Tibial nerve (tissue), 4 donors: ENCODE measurements at regions not wholly inside any gene's neighbourhood (a gene's known extent, or its start where the extent isn't known, plus 50 kb on each side); places are given as distances from the start of the nearest gene placed in this dataset.
"Not testable (repeated sequence)": the region's sequence is repeated elsewhere in the genome, so short reads cannot be mapped to it uniquely, and the experiment has no call there.

Experiments
- DNase-seq, 2 donors: peaks; one replicate each; pipeline ENCODE4 v3.0.0-alpha.2; 2019; ENCODE audit warnings: low spot score in 2 of 2
- H3K27ac ChIP-seq, 4 donors: fragments of 200-600 bp; sonication (generic) in 3 of 4; one replicate each; pipeline ENCODE4 v1.5.1; 2017 to 2019; ENCODE audit warnings: mild to moderate bottlenecking in 1 of 4
- H3K27me3 ChIP-seq, 2 donors: fragments of 200-600 bp; sonication (generic) in 1 of 2; one replicate each; pipeline versions ENCODE4 v1.5.1 to v1.6.0; 2017 to 2019
- H3K36me3 ChIP-seq, 3 donors: fragments of 200-600 bp; sonication (generic); one replicate each; pipeline ENCODE4 v1.5.1; 2018 to 2019
- H3K4me1 ChIP-seq, 4 donors: fragments of 200-600 bp; sonication (generic) in 3 of 4; one replicate each; pipeline ENCODE4 v1.5.1; 2017 to 2019
- H3K4me3 ChIP-seq, 4 donors: fragments of 200-600 bp; sonication (generic) in 3 of 4; one replicate each; pipeline ENCODE4 v1.5.1; 2017 to 2019; ENCODE audit warnings: mild to moderate bottlenecking in 1 of 4, moderate library complexity in 1 of 4
- H3K9me3 ChIP-seq, 4 donors: fragments of 200-600 bp; sonication (generic) in 3 of 4; one replicate each; pipeline ENCODE4 v1.5.1; 2017 to 2019
- CTCF ChIP-seq, 5 experiments: fragments of 200-600 bp in 3 of 5; fragments of 450-650 bp in 2 of 5; sonication (generic) in 3 of 5; IDR thresholded peaks; one replicate each; pipeline ENCODE4 v1.5.1; 2016 to 2019; ENCODE audit warnings: antibody characterized with exemption in 5 of 5, mild to moderate bottlenecking in 3 of 5, moderate library complexity in 2 of 5
- EP300 ChIP-seq, 2 donors: sonication (generic); formaldehyde crosslinking; IDR thresholded peaks; one replicate each; pipeline ENCODE4 v1.6.1; 2017; ENCODE audit warnings: antibody characterized with exemption in 2 of 2, mild to moderate bottlenecking in 1 of 2
- POLR2A ChIP-seq, 2 donors: fragments of 450-650 bp; IDR thresholded peaks; one replicate each; pipeline ENCODE4 v1.6.1; 2017; ENCODE audit warnings: antibody characterized with exemption in 2 of 2, mild to moderate bottlenecking in 2 of 2, moderate library complexity in 2 of 2
- WGBS, 2 donors: methylation state at CpG; one replicate each; pipeline ENCODE4 v1.1.5; 2018; 5-methylcytosine and 5-hydroxymethylcytosine counted together

GRCh38 chr7:10643545-10643944 is 330.1 kb upstream of the PHF14 start:
- no peaks in the 10 kb centered on the region for H3K27me3 ChIP-seq
- no peak for TF ChIP-seq EP300 (IDR thresholded peaks at IDR 0.05)
- TF ChIP-seq POLR2A (IDR thresholded peaks at IDR 0.05) = no peak
- TF ChIP-seq CTCF (IDR thresholded peaks at IDR 0.05) = no peak
- no peak overlapping the region for H3K4me3 ChIP-seq
- no peak overlapping the region for H3K27ac ChIP-seq
- no peaks in the 10 kb centered on the region for H3K9me3 ChIP-seq
- 74 to 75% methylated on average over 2 of the region's 2 CpGs for WGBS, 2 donors
- DNase-seq = no peak
- H3K36me3 ChIP-seq = no peaks in the 10 kb centered on the region
- H3K4me1 ChIP-seq = no peaks in the 10 kb centered on the region

- no peaks in the 10 kb centered on the region for H3K4me1 ChIP-seq
- DNase-seq = no peak
- no peak overlapping the region for H3K4me3 ChIP-seq
- H3K36me3 ChIP-seq = no peaks in the 10 kb centered on the region
- TF ChIP-seq POLR2A (IDR thresholded peaks at IDR 0.05) (no peak), CTCF (IDR thresholded peaks at IDR 0.05) (no peak), EP300 (IDR thresholded peaks at IDR 0.05) (no peak)
- no peaks in the 10 kb centered on the region for H3K27me3 ChIP-seq
- H3K27ac ChIP-seq = no peak overlapping the region
- WGBS, 2 donors = 72 to 84% methylated on average over 3 of the region's 3 CpGs
- H3K9me3 ChIP-seq = no peaks in the 10 kb centered on the region
Measured at GRCh38 chr7:10644849-10645248, 328.8 kb upstream of the PHF14 start.

- Histone ChIP-seq H3K9me3 (no peaks in the 10 kb centered on the region), H3K27me3 (no peaks in the 10 kb centered on the region), H3K4me3 (no peak overlapping the region), H3K36me3 (no peaks in the 10 kb centered on the region), H3K4me1 (no peaks in the 10 kb centered on the region), H3K27ac (no peak overlapping the region)
- no peak for DNase-seq
- TF ChIP-seq POLR2A (IDR thresholded peaks at IDR 0.05) (no peak), EP300 (IDR thresholded peaks at IDR 0.05) (no peak), CTCF (IDR thresholded peaks at IDR 0.05) (no peak)
- WGBS, 2 donors = 20 to 27% methylated on average over 5 of the region's 5 CpGs
Measured at GRCh38 chr7:10646194-10646593, 327.5 kb upstream of the PHF14 start.

GRCh38 chr7:10648289-10648688 is 325.4 kb upstream of the PHF14 start:
- DNase-seq = no peak
- no peak for TF ChIP-seq CTCF (IDR thresholded peaks at IDR 0.05)
- no peak for TF ChIP-seq EP300 (IDR thresholded peaks at IDR 0.05)
- Histone ChIP-seq H3K9me3 (no peaks in the 10 kb centered on the region), H3K36me3 (no peaks in the 10 kb centered on the region), H3K27ac (no peak overlapping the region), H3K27me3 (no peaks in the 10 kb centered on the region), H3K4me1 (no peaks in the 10 kb centered on the region), H3K4me3 (no peak overlapping the region)
- WGBS, 2 donors = 89 to 91% methylated on average over 5 of the region's 5 CpGs

GRCh38 chr7:10649120-10649519 is 324.6 kb upstream of the PHF14 start:
- H3K36me3 ChIP-seq, H3K27me3 ChIP-seq, H3K4me1 ChIP-seq, H3K9me3 ChIP-seq, H3K4me3 ChIP-seq, DNase-seq, H3K27ac ChIP-seq: not testable (repeated sequence)
- WGBS, 2 donors = 85 to 86% methylated on average over 7 of the region's 7 CpGs

- no peaks in the 10 kb centered on the region for H3K27me3 ChIP-seq
- H3K4me1 ChIP-seq = no peaks in the 10 kb centered on the region
- no peak overlapping the region for H3K4me3 ChIP-seq
- H3K36me3 ChIP-seq = no peaks in the 10 kb centered on the region
- DNase-seq = no peak
- H3K27ac ChIP-seq = no peak overlapping the region
- 30 to 39% methylated on average over 1 of the region's 1 CpG for WGBS, 2 donors
- no peak for TF ChIP-seq CTCF (IDR thresholded peaks at IDR 0.05)
- TF ChIP-seq POLR2A (IDR thresholded peaks at IDR 0.05) = no peak
- TF ChIP-seq EP300 (IDR thresholded peaks at IDR 0.05) = no peak
- H3K9me3 ChIP-seq = no peaks in the 10 kb centered on the region
Measured at GRCh38 chr7:10655031-10655430, 318.6 kb upstream of the PHF14 start.
